ENCODE measurements at regions not wholly inside any gene's neighbourhood (a gene's known extent, or its start where the extent isn't known, plus 50 kb on each side); places are given as distances from the start of the nearest gene placed in this dataset.

GRCh38 chr4:92183825-92184224 lies 119.9 kb upstream of the GRID2 start:
- no peak for TF ChIP-seq CTCF (IDR thresholded peaks at IDR 0.05; ENCODE audit: insufficient read depth, low read depth, low read length)
- no peak for TF ChIP-seq EZH2 (IDR thresholded peaks at IDR 0.05; ENCODE audit: insufficient read depth, low read length)
